Duodenal mucosa (tissue), 2 donors: ENCODE measurements at regions not wholly inside any gene's neighbourhood (a gene's known extent, or its start where the extent isn't known, plus 50 kb on each side); places are given as distances from the start of the nearest gene placed in this dataset.

ENCODE experiments used
- H3K27ac ChIP-seq: one replicate; pipeline ENCODE4 v1.7.0; 2013; ENCODE audit warnings: low read depth, low read length
- H3K27me3 ChIP-seq, 2 donors: one replicate each; pipeline ENCODE4 v1.7.0; 2013; ENCODE audit warnings: low read length in 2 of 2, control low read depth in 1 of 2; ENCODE audit not compliant: insufficient read depth in 2 of 2, control insufficient read depth in 1 of 2
- H3K36me3 ChIP-seq, 2 donors: one replicate each; pipeline ENCODE4 v1.7.0; 2013; ENCODE audit warnings: low read length in 2 of 2, control low read depth in 1 of 2; ENCODE audit not compliant: insufficient read depth in 2 of 2, control insufficient read depth in 1 of 2
- H3K4me1 ChIP-seq, 2 donors: one replicate each; pipeline ENCODE4 v1.7.0; 2013; ENCODE audit warnings: low read length in 2 of 2, control low read depth in 1 of 2; ENCODE audit not compliant: insufficient read depth in 2 of 2, control insufficient read depth in 1 of 2
- H3K4me3 ChIP-seq, 2 donors: one replicate each; pipeline ENCODE4 v1.7.0; 2013; ENCODE audit warnings: low read length in 2 of 2, low read depth in 1 of 2
- H3K9ac ChIP-seq, 2 donors: one replicate each; pipeline ENCODE4 v1.7.0; 2013; ENCODE audit warnings: low read length in 2 of 2, low read depth in 1 of 2
- H3K9me3 ChIP-seq, 2 donors: one replicate each; pipeline ENCODE4 v1.7.0; 2013; ENCODE audit warnings: low read length in 2 of 2, control low read depth in 1 of 2; ENCODE audit not compliant: control insufficient read depth in 1 of 2

GRCh38 chr2:144950899-144951560 is 431.1 kb upstream of the ZEB2 start:
- no peak overlapping the region for H3K4me3 ChIP-seq
- H3K36me3 ChIP-seq: no peaks in the 10 kb centered on the region
- H3K27me3 ChIP-seq: no peaks in the 10 kb centered on the region
- H3K9ac ChIP-seq: no peak overlapping the region
- no peaks in the 10 kb centered on the region for H3K9me3 ChIP-seq
- H3K4me1 ChIP-seq: no peaks in the 10 kb centered on the region
- no peak overlapping the region for H3K27ac ChIP-seq

DNA sequence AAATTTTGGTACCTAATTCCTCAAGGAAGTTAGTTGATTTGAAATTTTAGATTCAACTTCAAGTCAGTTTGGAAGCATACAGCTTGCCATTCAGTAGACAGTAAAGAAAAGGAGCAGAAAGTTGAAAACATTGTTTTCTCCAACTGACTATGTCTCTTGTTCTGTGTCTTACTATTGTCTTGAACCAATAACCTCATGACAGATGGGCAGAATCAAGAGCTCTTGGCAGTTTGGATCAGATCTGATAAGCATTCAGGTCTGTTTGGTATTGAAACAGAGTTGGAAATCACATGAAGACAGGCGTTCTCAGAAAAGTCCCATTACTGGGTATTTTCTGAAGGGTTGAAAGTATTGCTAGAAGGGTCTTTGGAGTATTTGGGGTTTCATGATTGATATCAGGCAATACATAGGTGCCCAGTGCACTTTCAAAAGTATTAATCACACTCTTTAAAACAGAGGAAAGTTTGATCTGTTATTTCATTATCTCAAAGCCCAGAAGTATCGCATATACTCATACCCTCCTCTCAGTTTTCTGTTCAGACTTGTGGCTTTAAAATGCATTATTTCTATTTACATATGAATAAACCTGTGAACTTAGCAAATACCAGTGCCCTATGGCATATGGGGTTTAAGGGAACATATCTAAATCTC is 428.4 kb upstream of the ZEB2 start:
- Histone ChIP-seq H3K4me3 (no peak overlapping the region), H3K27ac (no peak overlapping the region), H3K27me3 (no peaks in the 10 kb centered on the region), H3K36me3 (no peaks in the 10 kb centered on the region), H3K9ac (no peak overlapping the region), H3K4me1 (peaks cover 2% of the 10 kb centered on the region in 2 donors), H3K9me3 (no peaks in the 10 kb centered on the region)

- Histone ChIP-seq H3K36me3 (no peaks in the 10 kb centered on the region), H3K27ac (no peak overlapping the region), H3K27me3 (no peaks in the 10 kb centered on the region), H3K4me3 (no peak overlapping the region), H3K9me3 (no peaks in the 10 kb centered on the region), H3K9ac (no peak overlapping the region), H3K4me1 (peaks cover 3 to 8% of the 10 kb centered on the region in 2 donors)
Measured at GRCh38 chr2:144947709-144948037, 427.8 kb upstream of the ZEB2 start.

DNA sequence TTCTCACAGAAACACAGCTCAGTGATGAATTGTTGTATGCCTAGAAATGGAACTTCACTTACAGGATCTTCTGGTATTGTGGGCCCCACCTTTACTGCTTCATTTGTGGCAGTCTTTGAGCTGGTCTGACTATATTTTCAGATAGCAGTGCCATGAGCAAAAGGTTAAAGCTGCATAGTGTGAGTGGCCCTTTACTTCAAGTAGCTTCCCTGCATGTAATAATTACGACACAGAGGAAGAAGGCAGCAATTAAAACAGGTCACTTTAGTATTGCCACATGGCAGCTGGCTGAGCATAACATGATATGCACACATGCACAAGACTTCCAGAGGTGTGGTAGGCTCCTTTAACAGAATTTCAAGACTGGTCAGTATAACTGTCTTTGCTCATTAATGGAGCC is 426.3 kb upstream of the ZEB2 start:
- Histone ChIP-seq H3K36me3 (no peaks in the 10 kb centered on the region), H3K9me3 (no peaks in the 10 kb centered on the region), H3K4me1 (peaks cover 3 to 9% of the 10 kb centered on the region in 2 donors), H3K9ac (no peak overlapping the region), H3K27ac (no peak overlapping the region), H3K4me3 (no peak overlapping the region), H3K27me3 (no peaks in the 10 kb centered on the region)

GRCh38 chr2:144944546-144945220 is 424.8 kb upstream of the ZEB2 start:
- Histone ChIP-seq H3K9me3 (no peaks in the 10 kb centered on the region), H3K4me3 (no peak overlapping the region), H3K27ac (no peak overlapping the region), H3K36me3 (no peaks in the 10 kb centered on the region), H3K9ac (no peak overlapping the region), H3K27me3 (no peaks in the 10 kb centered on the region), H3K4me1 (peaks cover 3 to 9% of the 10 kb centered on the region in 2 donors)

- Histone ChIP-seq H3K36me3 (no peaks in the 10 kb centered on the region), H3K9ac (no peak overlapping the region), H3K9me3 (no peaks in the 10 kb centered on the region), H3K4me1 (peaks cover 3 to 9% of the 10 kb centered on the region in 2 donors), H3K27ac (no peak overlapping the region), H3K27me3 (no peaks in the 10 kb centered on the region), H3K4me3 (no peak overlapping the region)
Measured at GRCh38 chr2:144943986-144944385, 424.1 kb upstream of the ZEB2 start.

DNA sequence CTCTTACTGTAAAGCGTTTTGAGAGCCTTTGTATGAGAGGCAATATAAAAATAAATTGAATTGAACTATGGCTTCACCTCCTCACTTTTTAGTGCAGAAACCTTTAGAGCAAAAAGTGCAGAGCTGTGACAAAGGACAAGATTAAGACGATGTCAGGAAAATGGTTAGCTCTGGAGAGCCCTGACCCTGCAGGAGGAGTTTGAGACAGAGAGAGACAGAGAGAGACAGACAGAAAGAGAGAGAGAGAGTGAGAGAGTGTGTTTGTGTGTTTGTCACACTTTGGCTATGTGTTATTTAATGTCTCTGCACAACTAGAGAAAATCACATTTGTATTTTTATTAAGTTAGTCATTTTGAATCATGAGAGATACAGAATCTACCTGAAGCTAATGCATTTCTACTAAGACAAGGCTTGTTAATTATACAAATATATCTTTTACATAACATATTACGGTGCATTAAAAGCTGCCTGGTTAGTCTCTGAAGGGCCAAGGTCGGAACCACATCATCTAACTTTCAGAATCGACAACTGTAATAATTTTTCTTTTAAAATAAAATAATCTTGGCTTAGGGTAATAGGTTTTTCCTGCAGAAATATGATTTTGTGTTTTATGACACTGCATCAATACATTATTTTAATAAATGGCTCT is 423.5 kb upstream of the ZEB2 start:
- Histone ChIP-seq H3K27me3 (no peaks in the 10 kb centered on the region), H3K9me3 (no peaks in the 10 kb centered on the region), H3K36me3 (no peaks in the 10 kb centered on the region), H3K4me3 (no peak overlapping the region), H3K27ac (no peak overlapping the region), H3K4me1 (peaks cover 3 to 9% of the 10 kb centered on the region in 2 donors), H3K9ac (no peak overlapping the region)

GRCh38 chr2:144942516-144943256 is 422.8 kb upstream of the ZEB2 start:
- Histone ChIP-seq H3K27me3 (no peaks in the 10 kb centered on the region), H3K9ac (no peak overlapping the region), H3K9me3 (no peaks in the 10 kb centered on the region), H3K36me3 (no peaks in the 10 kb centered on the region), H3K4me3 (peak overlapping the region in 1 of 2 donors; percentile 16), H3K27ac (no peak overlapping the region), H3K4me1 (peaks cover 3 to 9% of the 10 kb centered on the region in 2 donors)

DNA sequence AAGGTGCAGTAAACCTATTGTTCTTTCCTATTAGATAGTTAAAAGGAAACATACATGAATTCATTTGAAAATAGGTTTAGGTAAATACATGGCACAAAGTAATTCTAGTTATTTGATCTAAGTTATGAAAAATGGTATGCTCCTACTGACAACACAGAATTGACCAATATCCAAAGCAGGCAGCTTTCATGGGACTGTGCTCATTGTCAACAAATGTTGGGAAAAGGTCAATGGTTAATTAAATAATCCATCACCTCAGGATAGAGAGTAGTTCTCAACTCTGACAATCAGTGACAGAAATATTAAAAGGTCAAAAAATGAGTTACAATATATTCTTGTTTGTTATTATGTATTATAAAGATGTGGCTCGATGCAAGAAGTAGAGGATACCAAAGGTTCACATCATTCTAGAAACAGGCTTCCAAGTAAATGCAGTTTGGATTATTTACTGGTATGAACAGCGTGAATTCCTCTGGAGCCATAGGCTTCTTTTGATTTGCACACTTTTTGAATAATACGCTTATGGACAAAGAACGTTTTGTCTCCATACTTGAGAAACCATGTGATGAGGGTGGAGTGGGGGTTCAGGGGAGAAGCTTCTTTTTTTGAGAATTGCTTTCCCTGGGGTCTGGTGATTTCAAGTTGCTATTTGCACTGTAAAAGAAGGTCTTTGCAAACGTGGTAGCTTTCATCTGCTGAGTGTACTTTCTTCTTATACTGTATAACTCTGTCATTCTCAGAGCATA is 422.0 kb upstream of the ZEB2 start:
- peaks cover 3 to 9% of the 10 kb centered on the region in 2 donors for H3K4me1 ChIP-seq
- no peak overlapping the region for H3K9ac ChIP-seq
- no peak overlapping the region for H3K27ac ChIP-seq

More for the DNA sequence above, 422.0 kb upstream of the ZEB2 start:
- Histone ChIP-seq H3K36me3 (no peaks in the 10 kb centered on the region), H3K4me3 (no peak overlapping the region), H3K27me3 (no peaks in the 10 kb centered on the region), H3K9me3 (no peaks in the 10 kb centered on the region)
